ENCODE measurements at regions not wholly inside any gene's neighbourhood (a gene's known extent, or its start where the extent isn't known, plus 50 kb on each side); places are given as distances from the start of the nearest gene placed in this dataset.

- Histone ChIP-seq H3K27ac (ENCODE audit: insufficient read length, low read depth, low read length) (no peak overlapping the region), H3K4me1 (ENCODE audit: insufficient read depth, low read length) (no peaks in the 10 kb centered on the region; the same call in 1 of the 2 replicates), H2BK120ac (ENCODE audit: low read depth, low read length, poor library complexity, severe bottlenecking) (no peak overlapping the region), H3K79me1 (ENCODE audit: insufficient read depth, low read depth, low read length, poor library complexity, severe bottlenecking) (no peaks in the 10 kb centered on the region), H4K5ac (ENCODE audit: insufficient read length, low read depth, low read length) (no peak overlapping the region), H3K18ac (ENCODE audit: insufficient read length, low read depth, low read length) (no peak overlapping the region), H2BK20ac (ENCODE audit: low read depth, low read length, poor library complexity, severe bottlenecking) (no peak overlapping the region), H4K91ac (ENCODE audit: insufficient read length, low read depth, low read length) (no peak overlapping the region), H2AK5ac (ENCODE audit: insufficient read length, low read length) (no peak overlapping the region), H3K4ac (ENCODE audit: low read depth, low read length) (no peak overlapping the region), H2BK15ac (ENCODE audit: low read depth, low read length) (no peak overlapping the region), H3K79me2 (ENCODE audit: insufficient read depth, low read length) (no peaks in the 10 kb centered on the region; the same call in 1 of the 2 replicates), H4K8ac (replicated peaks; ENCODE audit: insufficient read length, low read depth, low read length) (no peak overlapping the region), H3K9ac (ENCODE audit: extremely low read depth, insufficient read length, low read length) (no peak overlapping the region), H2AFZ (ENCODE audit: low read length) (no peak overlapping the region), H3K23ac (ENCODE audit: insufficient read length, low read depth, low read length) (no peak overlapping the region), H4K20me1 (ENCODE audit: control insufficient read depth, insufficient read depth, insufficient read length) (no peaks in the 10 kb centered on the region), H2BK5ac (ENCODE audit: insufficient read length, low read length) (no peak overlapping the region), H3K4me2 (ENCODE audit: insufficient read depth, insufficient read length, low read length) (no peak overlapping the region), H3K14ac (ENCODE audit: insufficient read depth, low read length) (no peak overlapping the region), H3K23me2 (ENCODE audit: insufficient read length, low read depth, low read length, poor library complexity, severe bottlenecking) (no peaks in the 10 kb centered on the region), H2BK12ac (ENCODE audit: insufficient read length, low read depth, low read length) (no peak overlapping the region), H3K56ac (ENCODE audit: insufficient read length, low read depth, low read length) (no peak overlapping the region), H3T11ph (ENCODE audit: low read length) (no peak overlapping the region), H3K9me3 (ENCODE audit: control insufficient read depth, low read depth, low read length) (no peaks in the 10 kb centered on the region), H3K27me3 (ENCODE audit: insufficient read depth, low read length) (no peaks in the 10 kb centered on the region)
- no peak for DNase-seq
- no CpG with 5 or more reads among the region's 8 CpGs for WGBS (ENCODE audit: extremely low coverage, insufficient read length, low lambda C conversion rate)
- Mint-ChIP-seq H3K4me1 (peaks cover 20 to 26% of the 10 kb centered on the region in 2 experiments), H3K36me3 (ENCODE audit: insufficient read depth in 1 of 3, low read depth in 3 of 3) (no peaks in the 10 kb centered on the region; a peak in 2 of 7 replicates), H3K27ac (peak overlapping the region in 1 of 3 experiments; percentile 20; a peak in 1 of 7 replicates), H3K27me3 (ENCODE audit: low read depth) (no peaks in the 10 kb centered on the region), H3K4me3 (no peak overlapping the region; a peak in 1 of 5 replicates), H3K9me3 (peaks cover 0 to 2% of the 10 kb centered on the region in 2 experiments; a peak in 1 of 5 replicates)
- no peak for TF ChIP-seq CTCF (conservative IDR thresholded peaks at IDR 0.05)
These were observed 63.6 kb upstream of the RESF1 start for GRCh38 chr12:31895449-31896150.
